Neural cell (in vitro differentiated cells): ENCODE measurements at regions not wholly inside any gene's neighbourhood (a gene's known extent, or its start where the extent isn't known, plus 50 kb on each side); places are given as distances from the start of the nearest gene placed in this dataset.
A peak's percentile ranks its signal among the peaks of the same experiment; 100 is the strongest.

Experiments used
- H2AFZ ChIP-seq: fragments of 200-600, 300-800 bp; sonication (generic), shearing (Covaris generic); 2 replicates; pipeline ENCODE4 v1.6.0; 2014; ENCODE audit warnings: low read depth, mild to moderate bottlenecking, antibody characterized with exemption, low read length, moderate library complexity
- H3F3A ChIP-seq: fragments of 200-600 bp; shearing (Covaris generic); 2 replicates; pipeline ENCODE4 v1.6.1; 2016; ENCODE audit warnings: mild to moderate bottlenecking, moderate library complexity, mixed read lengths, antibody characterized with exemption, low read length; ENCODE audit not compliant: insufficient read depth, poor library complexity, severe bottlenecking
- H3K27ac ChIP-seq: fragments of 200-600, 300-800 bp; sonication (generic), shearing (Covaris generic); 2 replicates; pipeline ENCODE4 v1.5.1; 2014; ENCODE audit warnings: mild to moderate bottlenecking, low read length, moderate library complexity
- H3K27me3 ChIP-seq: fragments of 300-800, 200-600 bp; sonication (generic), shearing (Covaris generic); 2 replicates; pipeline ENCODE4 v1.6.0; 2014; ENCODE audit warnings: mild to moderate bottlenecking, low read depth, low read length, moderate library complexity; ENCODE audit not compliant: insufficient read depth
- H3K36me3 ChIP-seq: fragments of 300-800, 200-600 bp; sonication (generic), shearing (Covaris generic); 2 replicates; pipeline ENCODE4 v1.5.1; 2014; ENCODE audit warnings: mild to moderate bottlenecking, antibody characterized with exemption, low read length, moderate library complexity; ENCODE audit not compliant: insufficient read depth
- H3K4me2 ChIP-seq: fragments of 300-800, 200-600 bp; sonication (generic), shearing (Covaris generic); 2 replicates; pipeline ENCODE4 v1.6.0; 2014; ENCODE audit warnings: mild to moderate bottlenecking, low read length
- H3K4me3 ChIP-seq: fragments of 300-800, 200-600 bp; sonication (generic), shearing (Covaris generic); 2 replicates; pipeline ENCODE4 v1.5.1; 2014; ENCODE audit warnings: mild to moderate bottlenecking, low read length, moderate library complexity
- H3K79me2 ChIP-seq: fragments of 200-600 bp; shearing (Covaris generic); replicated peaks from 2 replicates; pipeline ENCODE4 v1.6.0; 2014; ENCODE audit warnings: mild to moderate bottlenecking, low read length, moderate library complexity; ENCODE audit not compliant: insufficient read depth
- H3K9ac ChIP-seq: fragments of 300-800, 200-600 bp; sonication (generic), shearing (Covaris generic); 2 replicates; pipeline ENCODE4 v1.6.1; 2016; ENCODE audit warnings: mild to moderate bottlenecking, low read length, mixed read lengths
- H3K9me2 ChIP-seq: fragments of 200-600 bp; shearing (Covaris generic); 2 replicates; pipeline ENCODE4 v1.6.1; 2016; ENCODE audit warnings: mild to moderate bottlenecking, low read length, mixed read lengths; ENCODE audit not compliant: insufficient read depth
- H3K9me3 ChIP-seq: fragments of 200-600, 300-800 bp; sonication (generic), shearing (Covaris generic); 2 replicates; pipeline ENCODE4 v1.6.1; 2016; ENCODE audit warnings: mild to moderate bottlenecking, mixed run types, low read length, moderate library complexity, mixed read lengths
- H4K20me1 ChIP-seq: fragments of 200-600 bp; shearing (Covaris generic); 2 replicates; pipeline ENCODE4 v1.6.1; 2016; ENCODE audit warnings: mild to moderate bottlenecking, mixed run types; ENCODE audit not compliant: insufficient read depth
- CTCF ChIP-seq: fragments of 450-650 bp; IDR thresholded peaks from 2 replicates; pipeline ENCODE4 v1.5.1; 2014; ENCODE audit warnings: antibody characterized with exemption, mild to moderate bottlenecking, moderate library complexity; ENCODE audit not compliant: poor library complexity, severe bottlenecking
- EP300 ChIP-seq: fragments of 450-650 bp; conservative IDR thresholded peaks from 2 replicates; pipeline ENCODE4 v1.6.1; 2014; ENCODE audit warnings: antibody characterized with exemption, mild to moderate bottlenecking, moderate library complexity; ENCODE audit not compliant: poor library complexity, severe bottlenecking
- EZH2 ChIP-seq: fragments of 200-600, 300-800 bp; shearing (Covaris generic), sonication (generic); IDR thresholded peaks from 2 replicates; pipeline ENCODE4 v1.6.1; 2014; ENCODE audit warnings: antibody characterized with exemption, low read length, borderline replicate concordance, mild to moderate bottlenecking; ENCODE audit not compliant: insufficient read depth, poor library complexity, severe bottlenecking
- MXI1 ChIP-seq: fragments of 450-650 bp; conservative IDR thresholded peaks from 2 replicates; pipeline ENCODE4 v1.6.1; 2014; ENCODE audit warnings: antibody characterized with exemption, mild to moderate bottlenecking; ENCODE audit not compliant: poor library complexity, severe bottlenecking
- POLR2AphosphoS5 ChIP-seq: IDR thresholded peaks from 2 replicates; pipeline ENCODE4 v1.6.1; 2012
- RAD21 ChIP-seq: fragments of 450-650 bp; conservative IDR thresholded peaks from 2 replicates; pipeline ENCODE4 v1.6.1; 2014; ENCODE audit warnings: antibody characterized with exemption, mild to moderate bottlenecking, moderate library complexity
- REST ChIP-seq: IDR thresholded peaks from 2 replicates; pipeline ENCODE4 v1.6.1; 2012; ENCODE audit warnings: borderline replicate concordance
- SMC3 ChIP-seq: fragments of 450-650 bp; conservative IDR thresholded peaks from 2 replicates; pipeline ENCODE4 v1.6.1; 2014; ENCODE audit warnings: antibody characterized with exemption, mild to moderate bottlenecking, moderate library complexity; ENCODE audit not compliant: poor library complexity
- TAF1 ChIP-seq: IDR thresholded peaks from 2 replicates; pipeline ENCODE4 v1.6.1; 2012; ENCODE audit warnings: low read depth

- H3F3A ChIP-seq = no peaks in the 10 kb centered on the region
- no peak overlapping the region for H3K27ac ChIP-seq
- H3K36me3 ChIP-seq = no peaks in the 10 kb centered on the region
- no peak overlapping the region for H2AFZ ChIP-seq
- peak overlapping the region; percentile 86 for H3K4me2 ChIP-seq
- H3K9ac ChIP-seq = peak overlapping the region; percentile 51
- H3K9me3 ChIP-seq = no peaks in the 10 kb centered on the region
- peaks cover 22% of the 10 kb centered on the region for H3K79me2 ChIP-seq
- H4K20me1 ChIP-seq = no peaks in the 10 kb centered on the region
- TF ChIP-seq POLR2AphosphoS5 (peak; percentile 5), RAD21 (peak; percentile 20), EP300 (no peak), REST (peak; percentile 43)
- peak overlapping the region; percentile 67 for H3K4me3 ChIP-seq
- no peaks in the 10 kb centered on the region for H3K9me2 ChIP-seq
- H3K27me3 ChIP-seq = no peaks in the 10 kb centered on the region
These were observed 73.0 kb upstream of the NHSL1 start for GRCh38 chr6:138572167-138572875.

- Histone ChIP-seq H3F3A (no peaks in the 10 kb centered on the region), H2AFZ (no peak overlapping the region), H3K9me3 (no peaks in the 10 kb centered on the region), H3K9ac (no peak overlapping the region), H3K27me3 (no peaks in the 10 kb centered on the region), H3K4me3 (peak overlapping the region; percentile 67), H3K27ac (no peak overlapping the region), H3K9me2 (no peaks in the 10 kb centered on the region), H3K36me3 (no peaks in the 10 kb centered on the region), H4K20me1 (no peaks in the 10 kb centered on the region), H3K4me2 (peak overlapping the region; percentile 86), H3K79me2 (peaks cover 17% of the 10 kb centered on the region)
- no peak for TF ChIP-seq SMC3
- TF ChIP-seq MXI1 = no peak
- TF ChIP-seq POLR2AphosphoS5 = no peak
- no peak for TF ChIP-seq EZH2
- TF ChIP-seq RAD21 = no peak
- no peak for TF ChIP-seq REST
- no peak for TF ChIP-seq CTCF
- TF ChIP-seq EP300 = no peak
- TF ChIP-seq TAF1 = no peak
These were observed 73.6 kb upstream of the NHSL1 start for GRCh38 chr6:138572885-138573284.
